ENCODE measurements at regions not wholly inside any gene's neighbourhood (a gene's known extent, or its start where the extent isn't known, plus 50 kb on each side); places are given as distances from the start of the nearest gene placed in this dataset.

- Histone ChIP-seq H3K4me3 (no peak overlapping the region), H2AFZ (no peak overlapping the region), H3K79me2 (ENCODE audit: insufficient read depth) (no peaks in the 10 kb centered on the region), H3K27ac (no peak overlapping the region), H3K27me3 (replicated peaks; ENCODE audit: insufficient read depth) (no peaks in the 10 kb centered on the region), H3K4me1 (ENCODE audit: insufficient read depth) (no peaks in the 10 kb centered on the region), H4K20me1 (ENCODE audit: insufficient read depth) (no peaks in the 10 kb centered on the region), H3K4me2 (ENCODE audit: unreplicated experiment) (no peak overlapping the region), H3K36me3 (ENCODE audit: low read depth) (no peaks in the 10 kb centered on the region), H3K9ac (no peak overlapping the region), H3K9me2 (ENCODE audit: insufficient read depth) (no peaks in the 10 kb centered on the region), H3F3A (ENCODE audit: insufficient read depth) (no peaks in the 10 kb centered on the region), H3K9me3 (ENCODE audit: low read depth) (no peaks in the 10 kb centered on the region)
- TF ChIP-seq EZH2 (IDR thresholded peaks at IDR 0.05; ENCODE audit: insufficient read depth, poor library complexity, severe bottlenecking) (no peak), EZH2phosphoT487 (IDR thresholded peaks at IDR 0.05; ENCODE audit: insufficient read depth, low read depth) (no peak)
- in situ Hi-C loops (cut with MboI), result no loop called here
- no peak for DNase-seq
- 15 to 40% methylated on average over 3 of the region's 3 CpGs for WGBS, 2 experiments (ENCODE audit: low coverage in 1 of 2, low lambda C conversion rate in 2 of 2, missing lambda C conversion rate in 2 of 2)
Observed at GRCh38 chr2:52498077-52498750, 1269.4 kb upstream of the CHAC2 start.

GRCh38 chr2:52495816-52496215 is 1271.8 kb upstream of the CHAC2 start:
- no peaks in the 10 kb centered on the region for H4K20me1 ChIP-seq (ENCODE audit: insufficient read depth)
- TF ChIP-seq EZH2 (IDR thresholded peaks at IDR 0.05; ENCODE audit: insufficient read depth, poor library complexity, severe bottlenecking), result no peak
- TF ChIP-seq EZH2phosphoT487 (IDR thresholded peaks at IDR 0.05; ENCODE audit: insufficient read depth, low read depth), result no peak
- H3K27me3 ChIP-seq (replicated peaks; ENCODE audit: insufficient read depth), result no peaks in the 10 kb centered on the region
- no peaks in the 10 kb centered on the region for H3K4me1 ChIP-seq (ENCODE audit: insufficient read depth)
- no peaks in the 10 kb centered on the region for H3K9me3 ChIP-seq (ENCODE audit: low read depth)
- H3F3A ChIP-seq (ENCODE audit: insufficient read depth), result no peaks in the 10 kb centered on the region
- H2AFZ ChIP-seq, result no peak overlapping the region
- in situ Hi-C loops (cut with MboI), result no loop called here
- no peak overlapping the region for H3K9ac ChIP-seq
- H3K36me3 ChIP-seq (ENCODE audit: low read depth), result no peaks in the 10 kb centered on the region
- H3K4me2 ChIP-seq (ENCODE audit: unreplicated experiment), result no peak overlapping the region
- no peak overlapping the region for H3K27ac ChIP-seq
- no peaks in the 10 kb centered on the region for H3K79me2 ChIP-seq (ENCODE audit: insufficient read depth)
- H3K4me3 ChIP-seq, result no peak overlapping the region
- DNase-seq, result no peak
- no peaks in the 10 kb centered on the region for H3K9me2 ChIP-seq (ENCODE audit: insufficient read depth)

GRCh38 chr2:52477166-52477565 is 1290.4 kb upstream of the CHAC2 start:
- Histone ChIP-seq H3K9me2 (ENCODE audit: insufficient read depth) (no peaks in the 10 kb centered on the region), H3K4me1 (ENCODE audit: insufficient read depth) (no peaks in the 10 kb centered on the region), H3K79me2 (ENCODE audit: insufficient read depth) (no peaks in the 10 kb centered on the region), H3K4me2 (ENCODE audit: unreplicated experiment) (no peak overlapping the region), H3K27me3 (replicated peaks; ENCODE audit: insufficient read depth) (no peaks in the 10 kb centered on the region), H3F3A (ENCODE audit: insufficient read depth) (no peaks in the 10 kb centered on the region), H3K4me3 (no peak overlapping the region), H3K9ac (no peak overlapping the region), H3K9me3 (ENCODE audit: low read depth) (no peaks in the 10 kb centered on the region), H3K36me3 (ENCODE audit: low read depth) (no peaks in the 10 kb centered on the region), H2AFZ (no peak overlapping the region), H4K20me1 (ENCODE audit: insufficient read depth) (no peaks in the 10 kb centered on the region), H3K27ac (no peak overlapping the region)
- in situ Hi-C loops (cut with MboI), result no loop called here
- no peak for DNase-seq
- 9 to 26% methylated on average over 1 of the region's 1 CpG for WGBS, 2 experiments (ENCODE audit: low coverage in 1 of 2, low lambda C conversion rate in 2 of 2, missing lambda C conversion rate in 2 of 2)
- TF ChIP-seq EZH2 (IDR thresholded peaks at IDR 0.05; ENCODE audit: insufficient read depth, poor library complexity, severe bottlenecking) (no peak), EZH2phosphoT487 (IDR thresholded peaks at IDR 0.05; ENCODE audit: insufficient read depth, low read depth) (no peak)

- Histone ChIP-seq H4K20me1 (ENCODE audit: insufficient read depth) (no peaks in the 10 kb centered on the region), H3K9me3 (ENCODE audit: low read depth) (no peaks in the 10 kb centered on the region), H3K79me2 (ENCODE audit: insufficient read depth) (no peaks in the 10 kb centered on the region), H3K27ac (no peak overlapping the region), H2AFZ (no peak overlapping the region), H3F3A (ENCODE audit: insufficient read depth) (no peaks in the 10 kb centered on the region), H3K4me1 (ENCODE audit: insufficient read depth) (no peaks in the 10 kb centered on the region), H3K9me2 (ENCODE audit: insufficient read depth) (no peaks in the 10 kb centered on the region), H3K4me2 (ENCODE audit: unreplicated experiment) (no peak overlapping the region), H3K27me3 (replicated peaks; ENCODE audit: insufficient read depth) (no peaks in the 10 kb centered on the region), H3K9ac (no peak overlapping the region), H3K36me3 (ENCODE audit: low read depth) (no peaks in the 10 kb centered on the region), H3K4me3 (no peak overlapping the region)
- WGBS, 2 experiments (ENCODE audit: low coverage in 1 of 2, low lambda C conversion rate in 2 of 2, missing lambda C conversion rate in 2 of 2), result 20 to 21% methylated on average over 1 of the region's 1 CpG
- in situ Hi-C loops (cut with MboI), result no loop called here
- no peak for DNase-seq
- TF ChIP-seq EZH2phosphoT487 (IDR thresholded peaks at IDR 0.05; ENCODE audit: insufficient read depth, low read depth), result no peak
- TF ChIP-seq EZH2 (IDR thresholded peaks at IDR 0.05; ENCODE audit: insufficient read depth, poor library complexity, severe bottlenecking), result no peak
Observed at GRCh38 chr2:52475590-52475989, 1292.0 kb upstream of the CHAC2 start.

- Histone ChIP-seq H3K36me3 (ENCODE audit: low read depth) (no peaks in the 10 kb centered on the region), H4K20me1 (ENCODE audit: insufficient read depth) (no peaks in the 10 kb centered on the region), H3K4me3 (no peak overlapping the region), H3K27me3 (replicated peaks; ENCODE audit: insufficient read depth) (no peaks in the 10 kb centered on the region), H3K4me1 (ENCODE audit: insufficient read depth) (no peaks in the 10 kb centered on the region), H3K9me3 (ENCODE audit: low read depth) (no peaks in the 10 kb centered on the region), H3K79me2 (ENCODE audit: insufficient read depth) (no peaks in the 10 kb centered on the region), H3K27ac (no peak overlapping the region), H3F3A (ENCODE audit: insufficient read depth) (no peaks in the 10 kb centered on the region), H3K4me2 (ENCODE audit: unreplicated experiment) (no peak overlapping the region), H3K9ac (no peak overlapping the region), H2AFZ (no peak overlapping the region), H3K9me2 (ENCODE audit: insufficient read depth) (no peaks in the 10 kb centered on the region)
- no peak for DNase-seq
- TF ChIP-seq EZH2phosphoT487 (IDR thresholded peaks at IDR 0.05; ENCODE audit: insufficient read depth, low read depth), result no peak
- TF ChIP-seq EZH2 (IDR thresholded peaks at IDR 0.05; ENCODE audit: insufficient read depth, poor library complexity, severe bottlenecking), result no peak
- WGBS, 2 experiments (ENCODE audit: low coverage in 1 of 2, low lambda C conversion rate in 2 of 2, missing lambda C conversion rate in 2 of 2), result 0% methylated on average over 1 of the region's 1 CpG
- in situ Hi-C loops (cut with MboI), result no loop called here
Observed at GRCh38 chr2:52474091-52474490, 1293.5 kb upstream of the CHAC2 start.

All from GM23248 (cell line).